CD4-positive, alpha-beta T cell (primary cell): ENCODE measurements at regions not wholly inside any gene's neighbourhood (a gene's known extent, or its start where the extent isn't known, plus 50 kb on each side); places are given as distances from the start of the nearest gene placed in this dataset.

Source experiments
- ATAC-seq: fragments of 200-7000 bp; cut with Tn5 transposase; one replicate; pipeline ENCODE4 v1.10.0; 2022; ENCODE audit warnings: mild to moderate bottlenecking; ENCODE audit not compliant: poor library complexity
- CTCF ChIA-PET: fragments of 350-600 bp; sonication (Branson Sonifier 250); formaldehyde crosslinking; loops from one replicate; lab custom pipeline; 2021; ENCODE audit warnings: antibody characterized with exemption, inconsistent platforms; lab: Charles Lee
- POLR2A ChIA-PET: fragments of 350-600 bp; sonication (Branson Sonifier 250); formaldehyde crosslinking; loops from one replicate; lab custom pipeline; 2021; ENCODE audit warnings: antibody characterized with exemption, inconsistent platforms; lab: Charles Lee
- DNase-seq, 14 experiments: peaks; one replicate each; pipeline ENCODE4 v3.0.0-alpha.2; 2013 to 2020; ENCODE audit warnings: mixed read lengths in 2 of 14
- H3K27ac ChIP-seq, 2 donors: one replicate each; pipeline versions ENCODE4 v1.5.1 to v1.7.0; 2013; ENCODE audit warnings: low read length in 2 of 2, low read depth in 1 of 2, mild to moderate bottlenecking in 1 of 2
- H3K27me3 ChIP-seq, 2 experiments: 1 replicate in 1 of 2; 2 replicates in 1 of 2; pipeline versions ENCODE4 v1.6.1 to v1.7.0; 2013; ENCODE audit warnings: low read length in 2 of 2, control low read depth in 1 of 2, mild to moderate bottlenecking in 1 of 2, moderate library complexity in 1 of 2; ENCODE audit not compliant: insufficient read depth in 2 of 2, control insufficient read depth in 1 of 2
- H3K36me3 ChIP-seq: one replicate; pipeline ENCODE4 v1.6.1; 2013; ENCODE audit warnings: low read length, control low read depth; ENCODE audit not compliant: insufficient read depth
- H3K4me1 ChIP-seq: one replicate; pipeline ENCODE4 v1.6.1; 2013; ENCODE audit warnings: low read length, control low read depth; ENCODE audit not compliant: insufficient read depth
- H3K4me3 ChIP-seq: one replicate; pipeline ENCODE4 v1.5.1; 2013; ENCODE audit warnings: mild to moderate bottlenecking, low read length, moderate library complexity
- H3K9me3 ChIP-seq, 2 experiments: 1 replicate in 1 of 2; 2 replicates in 1 of 2; pipeline versions ENCODE4 v1.6.1 to v1.7.0; 2013; ENCODE audit warnings: low read length in 2 of 2, mild to moderate bottlenecking in 2 of 2, control low read depth in 1 of 2, moderate library complexity in 1 of 2; ENCODE audit not compliant: control insufficient read depth in 1 of 2, insufficient read depth in 1 of 2
- H3K27ac Mint-ChIP-seq: one replicate; pipeline ENCODE4 v1.8.0; 2020; ENCODE audit warnings: mixed read lengths
- H3K27me3 Mint-ChIP-seq: one replicate; pipeline ENCODE4 v1.8.0; 2021; ENCODE audit warnings: mixed read lengths
- H3K36me3 Mint-ChIP-seq: one replicate; pipeline ENCODE4 v1.8.0; 2021; ENCODE audit warnings: low read depth, mixed read lengths
- H3K4me1 Mint-ChIP-seq: one replicate; pipeline ENCODE4 v1.8.0; 2021; ENCODE audit warnings: low read depth, mixed read lengths
- H3K4me3 Mint-ChIP-seq: one replicate; pipeline ENCODE4 v1.8.0; 2020; ENCODE audit warnings: mild to moderate bottlenecking, mixed read lengths
- H3K9me3 Mint-ChIP-seq: one replicate; pipeline ENCODE4 v1.8.0; 2020; ENCODE audit warnings: mixed read lengths
- CTCF ChIP-seq: fragments of 200-600 bp; IDR thresholded peaks from one replicate; pipeline ENCODE4 v1.8.0; 2022; ENCODE audit warnings: antibody characterized with exemption, mild to moderate bottlenecking
- intact Hi-C, 2 experiments: fragments of 100-400 bp; cut with DNase I in 1 of 2; cut with micrococcal nuclease in 1 of 2; formaldehyde crosslinking; loops; one replicate each; pipeline versions ENCODE4 v1.15.1 to v1.9.0; 2023 to 2025; cut with DNase I, micrococcal nuclease

- POLR2A ChIA-PET: no interaction called here
- intact Hi-C loops: no loop called here
- no peak overlapping the region for H3K4me3 Mint-ChIP-seq
- H3K36me3 ChIP-seq: no peaks in the 10 kb centered on the region
- H3K9me3 ChIP-seq: no peaks in the 10 kb centered on the region
- no peaks in the 10 kb centered on the region for H3K4me1 Mint-ChIP-seq
- no peaks in the 10 kb centered on the region for H3K36me3 Mint-ChIP-seq
- H3K4me3 ChIP-seq: no peak overlapping the region
- H3K27ac ChIP-seq: no peak overlapping the region
- TF ChIP-seq CTCF: no peak
- no peak for DNase-seq
- H3K27me3 ChIP-seq: no peaks in the 10 kb centered on the region
- H3K9me3 Mint-ChIP-seq: no peaks in the 10 kb centered on the region
- ATAC-seq: no peak
- H3K27me3 Mint-ChIP-seq: no peaks in the 10 kb centered on the region
- no peaks in the 10 kb centered on the region for H3K4me1 ChIP-seq
- H3K27ac Mint-ChIP-seq: no peak overlapping the region
- CTCF ChIA-PET: no interaction called here
Observed at GRCh38 chr11:111155021-111155420, 90.5 kb upstream of the POU2AF2 start.

- Mint-ChIP-seq H3K27ac (no peak overlapping the region), H3K4me3 (no peak overlapping the region), H3K4me1 (no peaks in the 10 kb centered on the region), H3K27me3 (no peaks in the 10 kb centered on the region), H3K9me3 (no peaks in the 10 kb centered on the region), H3K36me3 (no peaks in the 10 kb centered on the region)
- Histone ChIP-seq H3K9me3 (no peaks in the 10 kb centered on the region), H3K27me3 (no peaks in the 10 kb centered on the region), H3K4me3 (no peak overlapping the region), H3K4me1 (no peaks in the 10 kb centered on the region), H3K36me3 (no peaks in the 10 kb centered on the region), H3K27ac (no peak overlapping the region)
- no peak for TF ChIP-seq CTCF
- intact Hi-C loops: no loop called here
- DNase-seq (no peak), ATAC-seq (no peak)
- POLR2A ChIA-PET: no interaction called here
- CTCF ChIA-PET: no interaction called here
Observed at GRCh38 chr11:111153194-111153593, 92.3 kb upstream of the POU2AF2 start.

GRCh38 chr11:111148953-111149352 is 96.6 kb upstream of the POU2AF2 start:
- Histone ChIP-seq H3K27ac (no peak overlapping the region), H3K27me3 (no peaks in the 10 kb centered on the region), H3K4me3 (no peak overlapping the region), H3K4me1 (no peaks in the 10 kb centered on the region), H3K36me3 (no peaks in the 10 kb centered on the region), H3K9me3 (no peaks in the 10 kb centered on the region)
- Mint-ChIP-seq H3K9me3 (no peaks in the 10 kb centered on the region), H3K4me1 (no peaks in the 10 kb centered on the region), H3K4me3 (no peak overlapping the region), H3K27ac (no peak overlapping the region), H3K36me3 (no peaks in the 10 kb centered on the region), H3K27me3 (no peaks in the 10 kb centered on the region)
- DNase-seq (no peak), ATAC-seq (no peak)
- intact Hi-C loops: no loop called here
- CTCF ChIA-PET: no interaction called here
- no peak for TF ChIP-seq CTCF
- POLR2A ChIA-PET: no interaction called here
